Testis (tissue), 2 donors: ENCODE measurements at regions not wholly inside any gene's neighbourhood (a gene's known extent, or its start where the extent isn't known, plus 50 kb on each side); places are given as distances from the start of the nearest gene placed in this dataset.

Experiments used
- CTCF ChIP-seq, 3 experiments: fragments of 450-650 bp in 2 of 3; fragments of 200-600 bp in 1 of 3; sonication (generic) in 1 of 3; IDR thresholded peaks; one replicate each; pipeline ENCODE4 v1.5.1; 2016 to 2019; ENCODE audit warnings: antibody characterized with exemption in 3 of 3, mild to moderate bottlenecking in 2 of 3, moderate library complexity in 1 of 3
- POLR2A ChIP-seq: fragments of 450-650 bp; IDR thresholded peaks from one replicate; pipeline ENCODE4 v1.6.1; 2017; ENCODE audit warnings: antibody characterized with exemption, mild to moderate bottlenecking, moderate library complexity

GRCh38 chr2:199144546-199144945 lies 313.2 kb downstream of the SATB2 start:
- TF ChIP-seq POLR2A (no peak), CTCF (IDR thresholded peaks at IDR 0.05) (no peak)
